ENCODE measurements at regions not wholly inside any gene's neighbourhood (a gene's known extent, or its start where the extent isn't known, plus 50 kb on each side); places are given as distances from the start of the nearest gene placed in this dataset.

DNA sequence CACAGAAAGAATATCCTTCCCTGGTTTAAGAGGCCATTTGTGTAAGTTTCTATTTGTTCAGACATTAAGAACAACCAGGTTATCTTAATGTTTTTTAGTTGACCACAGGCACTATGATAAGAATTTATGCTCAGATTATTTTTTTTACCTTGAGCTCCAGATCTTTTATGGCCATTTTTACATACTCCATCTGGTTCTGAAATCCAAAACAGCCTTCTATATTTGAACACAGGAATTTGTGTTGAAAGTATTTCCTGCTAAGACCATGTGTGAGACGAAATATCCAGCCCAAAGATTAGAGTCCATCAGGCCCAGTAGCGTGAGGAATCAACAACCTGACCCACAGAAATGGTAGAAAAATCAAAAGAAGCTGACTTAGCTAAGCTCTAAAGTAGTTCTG is 569.9 kb upstream of the FAT3 start:
- Mint-ChIP-seq H3K27ac (ENCODE audit: unreplicated experiment) (no peak overlapping the region), H3K9me3 (ENCODE audit: low read depth) (no peaks in the 10 kb centered on the region), H3K36me3 (ENCODE audit: low read depth) (no peaks in the 10 kb centered on the region), H3K27me3 (ENCODE audit: low read depth) (peaks cover 6% of the 10 kb centered on the region), H3K4me3 (ENCODE audit: unreplicated experiment) (no peak overlapping the region), H3K4me1 (ENCODE audit: low read depth) (peaks cover 5% of the 10 kb centered on the region)
- TF ChIP-seq CTCF (IDR thresholded peaks at IDR 0.05), result no peak
- no peak for DNase-seq (ENCODE audit: low spot score)

DNA sequence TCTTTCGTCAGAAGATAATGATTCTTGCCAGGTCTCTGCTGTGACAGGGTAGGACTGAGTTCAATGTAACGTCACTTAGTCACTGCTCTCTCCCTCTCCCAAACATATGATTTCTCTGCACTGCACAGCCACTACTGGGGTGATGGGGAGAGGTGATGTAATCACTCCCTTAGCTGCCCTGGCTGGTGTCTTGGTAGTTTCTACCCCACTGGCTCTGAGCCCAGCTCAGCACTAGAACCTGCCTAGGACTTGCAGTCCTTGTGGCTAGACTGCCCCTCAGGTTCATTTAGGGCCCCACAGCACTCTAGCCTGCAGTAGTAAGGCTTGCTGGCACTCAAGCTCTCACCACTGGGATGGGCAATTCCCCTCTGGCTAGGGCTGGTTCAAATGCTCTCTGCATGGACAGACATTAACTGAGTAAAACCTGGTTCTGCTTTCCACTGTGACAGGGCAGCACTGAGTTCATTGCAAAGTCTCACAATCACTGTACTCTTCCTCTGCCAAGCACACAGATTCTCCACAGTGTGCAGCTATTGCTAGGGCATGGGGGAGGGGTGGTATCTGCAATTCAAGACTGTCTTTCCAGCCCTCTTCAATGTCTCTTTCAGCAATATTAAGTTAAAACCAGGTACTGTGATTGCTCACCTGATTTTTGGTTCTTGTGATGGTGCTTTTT is 571.4 kb upstream of the FAT3 start:
- TF ChIP-seq CTCF (IDR thresholded peaks at IDR 0.05), result no peak
- Mint-ChIP-seq H3K9me3 (ENCODE audit: low read depth) (no peaks in the 10 kb centered on the region), H3K4me1 (ENCODE audit: low read depth) (peaks cover 5% of the 10 kb centered on the region), H3K27me3 (ENCODE audit: low read depth) (peaks cover 10% of the 10 kb centered on the region), H3K27ac (ENCODE audit: unreplicated experiment) (no peak overlapping the region), H3K36me3 (ENCODE audit: low read depth) (no peaks in the 10 kb centered on the region), H3K4me3 (ENCODE audit: unreplicated experiment) (no peak overlapping the region)
- DNase-seq (ENCODE audit: low spot score), result no peak

DNA sequence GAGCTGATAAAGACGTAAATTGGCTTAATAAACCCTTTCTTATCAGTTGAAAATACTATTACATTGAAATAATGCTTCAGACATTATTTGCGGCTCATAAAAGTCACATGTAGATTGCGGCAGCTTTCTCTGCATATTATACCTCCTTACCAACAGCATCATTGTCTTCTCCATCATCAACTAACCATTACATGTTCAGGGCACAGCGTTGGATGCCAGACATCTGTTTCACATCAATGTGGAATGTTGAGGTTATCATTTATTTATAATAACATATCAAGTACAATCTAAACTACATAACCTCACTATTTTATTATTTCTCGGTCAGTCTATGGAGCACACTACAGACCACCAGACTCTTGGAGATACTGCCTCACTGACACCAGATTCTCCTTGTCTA is 573.8 kb upstream of the FAT3 start:
- H3K36me3 Mint-ChIP-seq (ENCODE audit: low read depth), result no peaks in the 10 kb centered on the region
- no peaks in the 10 kb centered on the region for H3K9me3 Mint-ChIP-seq (ENCODE audit: low read depth)
- no peak overlapping the region for H3K4me3 Mint-ChIP-seq (ENCODE audit: unreplicated experiment)
- no peak for TF ChIP-seq CTCF (IDR thresholded peaks at IDR 0.05)
- H3K27ac Mint-ChIP-seq (ENCODE audit: unreplicated experiment), result no peak overlapping the region
- H3K27me3 Mint-ChIP-seq (ENCODE audit: low read depth), result peaks cover 15% of the 10 kb centered on the region
- DNase-seq (ENCODE audit: low spot score), result no peak
- H3K4me1 Mint-ChIP-seq (ENCODE audit: low read depth), result peaks cover 5% of the 10 kb centered on the region

DNA sequence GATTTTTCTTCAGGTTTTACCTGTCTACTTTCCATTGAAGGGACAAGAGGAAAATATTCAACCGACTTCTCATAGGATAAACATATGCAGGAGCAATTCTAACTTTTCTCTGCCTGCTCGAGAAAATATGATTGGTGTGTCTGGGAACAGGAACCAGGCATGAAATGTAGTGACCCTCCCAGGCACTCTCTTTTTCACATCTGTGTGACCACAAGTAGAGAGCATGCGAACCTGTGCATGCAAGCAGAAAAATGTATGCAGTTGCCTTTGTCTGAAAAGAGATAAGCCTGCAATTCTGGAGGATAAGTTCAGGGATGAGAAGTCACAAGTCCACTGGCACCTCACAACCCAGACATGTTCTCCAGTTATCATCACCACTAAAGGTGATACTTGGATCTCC is 583.5 kb upstream of the FAT3 start:
- Mint-ChIP-seq H3K9me3 (ENCODE audit: low read depth) (no peaks in the 10 kb centered on the region), H3K27ac (ENCODE audit: unreplicated experiment) (no peak overlapping the region), H3K27me3 (ENCODE audit: low read depth) (peaks cover 7% of the 10 kb centered on the region), H3K4me1 (ENCODE audit: low read depth) (no peaks in the 10 kb centered on the region), H3K4me3 (ENCODE audit: unreplicated experiment) (no peak overlapping the region), H3K36me3 (ENCODE audit: low read depth) (no peaks in the 10 kb centered on the region)
- no peak for TF ChIP-seq CTCF (IDR thresholded peaks at IDR 0.05)
- DNase-seq (ENCODE audit: low spot score), result no peak

DNA sequence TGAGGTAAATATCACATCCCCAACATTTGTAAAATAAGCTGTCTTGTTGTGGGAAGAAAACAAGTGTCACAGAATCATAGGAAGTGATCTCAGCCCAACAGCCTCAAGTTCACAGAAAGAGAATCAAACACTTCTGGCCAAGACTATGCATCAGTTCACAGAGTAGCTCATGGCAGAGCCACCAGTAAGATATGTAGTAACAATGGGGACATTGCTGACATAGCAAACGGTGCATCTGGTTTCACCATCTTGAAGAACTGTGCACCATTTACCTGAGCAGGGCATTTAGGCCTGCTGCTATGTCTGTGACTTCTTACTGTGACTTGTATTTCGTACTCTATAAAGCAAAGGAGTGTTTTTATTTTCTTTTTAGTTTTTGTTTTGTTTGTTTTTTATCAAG is 585.3 kb upstream of the FAT3 start:
- no peaks in the 10 kb centered on the region for H3K36me3 Mint-ChIP-seq (ENCODE audit: low read depth)
- H3K27me3 Mint-ChIP-seq (ENCODE audit: low read depth), result peaks cover 5% of the 10 kb centered on the region
- no peak overlapping the region for H3K4me3 Mint-ChIP-seq (ENCODE audit: unreplicated experiment)
- no peaks in the 10 kb centered on the region for H3K4me1 Mint-ChIP-seq (ENCODE audit: low read depth)
- no peak overlapping the region for H3K27ac Mint-ChIP-seq (ENCODE audit: unreplicated experiment)
- DNase-seq (ENCODE audit: low spot score), result no peak
- no peaks in the 10 kb centered on the region for H3K9me3 Mint-ChIP-seq (ENCODE audit: low read depth)
- TF ChIP-seq CTCF (IDR thresholded peaks at IDR 0.05), result no peak

Measured in chondrocyte (in vitro differentiated cells).